HG03280 (cell line): ENCODE measurements at regions not wholly inside any gene's neighbourhood (a gene's known extent, or its start where the extent isn't known, plus 50 kb on each side); places are given as distances from the start of the nearest gene placed in this dataset.

Experiments
- ATAC-seq: cut with Tn5 transposase; IDR thresholded peaks from one replicate; pipeline ENCODE4 v1.9.1; 2021; ENCODE audit warnings: mild to moderate bottlenecking, moderate library complexity; ENCODE audit not compliant: unreplicated experiment

- no peak for ATAC-seq
Observed at GRCh38 chr14:53810221-53810620, 146.4 kb downstream of the BMP4 start.

- ATAC-seq: no peak
Observed at GRCh38 chr14:53808042-53808441, 148.6 kb downstream of the BMP4 start.

DNA sequence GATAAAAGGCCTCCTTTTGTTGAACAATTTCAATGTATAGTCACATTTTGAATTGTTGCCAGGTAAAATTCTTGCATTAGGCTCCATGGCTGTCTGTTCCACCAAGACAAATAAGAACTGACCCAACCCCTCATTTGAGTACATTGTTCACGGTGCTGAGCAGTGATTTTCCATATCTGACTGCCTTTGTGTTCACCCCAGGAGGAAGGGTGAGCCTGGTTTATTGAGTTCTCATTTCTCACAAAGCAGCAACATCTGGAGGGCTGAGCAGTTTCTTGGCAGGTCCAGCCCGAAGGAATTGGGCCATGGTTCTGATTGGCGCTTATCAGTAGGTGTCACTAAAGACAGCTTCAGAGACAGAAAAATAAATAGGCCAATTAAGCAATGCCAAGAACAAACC lies 149.1 kb downstream of the BMP4 start:
- no peak for ATAC-seq

DNA sequence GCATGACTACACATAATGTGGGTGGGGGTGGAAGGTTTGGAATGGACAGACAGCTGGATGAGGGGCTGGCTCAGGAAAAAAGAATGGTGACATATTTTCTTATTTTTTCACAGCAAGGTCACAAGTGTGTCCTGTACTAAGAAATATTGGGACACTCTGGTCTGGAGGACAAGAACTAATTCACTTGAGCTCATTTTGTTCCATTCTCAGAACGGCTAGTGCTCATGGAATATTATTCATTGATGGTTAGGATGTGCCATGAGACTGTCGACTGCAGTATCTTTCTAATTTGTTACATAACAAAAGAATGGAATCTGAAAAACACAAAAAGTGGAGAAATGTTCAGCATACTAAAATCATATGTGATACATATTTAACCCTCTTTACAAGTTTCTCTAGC lies 149.5 kb downstream of the BMP4 start:
- ATAC-seq: no peak

GRCh38 chr14:53796734-53797133 lies 159.9 kb downstream of the BMP4 start:
- no peak for ATAC-seq

GRCh38 chr14:53793790-53794505 lies 162.7 kb downstream of the BMP4 start:
- no peak for ATAC-seq

DNA sequence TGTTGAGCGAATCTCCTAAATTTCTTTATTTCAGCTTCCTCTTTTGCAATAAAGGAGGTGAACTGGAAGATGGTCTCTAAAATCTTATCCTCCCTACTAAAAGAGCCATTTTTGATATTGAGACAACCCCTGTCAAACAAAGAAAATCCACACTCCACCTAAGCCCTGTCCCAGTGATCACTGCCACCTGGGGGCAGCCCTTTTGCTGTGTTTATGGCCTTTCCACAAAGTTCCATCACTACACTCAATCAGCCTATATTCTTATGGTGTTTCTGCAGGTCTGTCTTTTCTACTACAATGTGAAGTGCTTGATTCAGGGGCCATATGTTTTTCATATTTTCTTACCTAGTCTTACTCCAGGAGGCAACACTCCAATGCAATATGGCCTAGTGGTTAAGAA lies 163.7 kb downstream of the BMP4 start:
- no peak for ATAC-seq

DNA sequence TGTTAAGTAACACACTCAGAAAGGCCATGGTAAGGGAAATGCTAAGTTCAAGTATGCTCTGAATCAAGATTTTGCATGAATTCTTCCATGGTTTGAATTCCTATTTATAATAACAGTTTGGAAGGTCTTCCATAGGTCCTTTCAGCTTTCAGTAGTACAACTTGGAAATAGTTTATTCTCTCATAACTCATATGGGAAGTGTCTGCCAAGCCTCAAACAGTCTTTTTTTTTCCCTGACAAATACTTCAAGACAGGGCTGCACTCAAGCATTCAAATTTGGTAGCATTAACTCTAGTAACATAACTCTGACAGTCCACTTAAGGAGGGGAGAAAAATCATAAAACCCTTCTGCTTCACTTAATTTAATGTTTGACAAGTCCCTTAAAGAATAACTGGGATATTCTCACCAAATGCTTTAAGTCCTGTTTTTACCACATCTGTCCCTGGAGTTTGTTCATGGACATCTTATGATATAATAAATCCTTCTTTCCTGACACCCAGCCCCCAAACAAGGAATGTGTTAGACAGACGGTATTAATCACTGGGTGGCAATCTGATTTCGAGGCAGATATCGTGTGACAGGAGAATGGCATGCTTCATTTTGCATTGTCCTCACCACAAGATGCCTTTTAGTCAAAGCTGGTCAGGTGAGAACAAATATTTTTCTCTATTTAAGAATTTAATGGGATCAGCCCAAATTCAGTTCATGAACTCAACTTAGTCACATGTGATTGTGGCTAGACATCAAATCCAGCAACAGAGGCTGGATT lies 165.7 kb downstream of the BMP4 start:
- no peak for ATAC-seq

GRCh38 chr14:53788566-53788965 lies 168.1 kb downstream of the BMP4 start:
- ATAC-seq: no peak

DNA sequence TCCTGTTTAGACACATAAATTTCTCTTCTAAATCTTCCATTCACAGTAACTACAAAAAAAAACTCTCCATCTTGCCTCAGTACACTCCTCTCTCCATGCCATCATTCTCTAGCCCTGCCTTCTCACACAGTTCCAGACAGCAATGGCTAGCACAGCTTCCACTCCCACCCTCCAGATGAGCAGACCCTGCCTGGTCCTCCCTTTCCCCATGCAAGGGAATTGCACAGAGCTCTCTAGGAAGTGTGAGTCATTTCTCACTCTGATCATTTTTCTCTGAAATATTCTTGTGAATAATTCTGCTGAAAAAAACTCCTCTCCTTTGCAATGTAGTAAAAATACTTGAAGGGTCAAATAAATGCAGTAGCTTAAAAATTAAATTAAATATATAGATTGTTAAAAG lies 170.6 kb downstream of the BMP4 start:
- ATAC-seq: no peak

GRCh38 chr14:53784688-53785087 lies 171.9 kb downstream of the BMP4 start:
- ATAC-seq: no peak

GRCh38 chr14:53783256-53783655 lies 173.4 kb downstream of the BMP4 start:
- no peak for ATAC-seq

GRCh38 chr14:53780051-53780555 lies 176.5 kb downstream of the BMP4 start:
- no peak for ATAC-seq

- ATAC-seq: no peak
Observed at GRCh38 chr14:53779301-53779700, 177.3 kb downstream of the BMP4 start.

DNA sequence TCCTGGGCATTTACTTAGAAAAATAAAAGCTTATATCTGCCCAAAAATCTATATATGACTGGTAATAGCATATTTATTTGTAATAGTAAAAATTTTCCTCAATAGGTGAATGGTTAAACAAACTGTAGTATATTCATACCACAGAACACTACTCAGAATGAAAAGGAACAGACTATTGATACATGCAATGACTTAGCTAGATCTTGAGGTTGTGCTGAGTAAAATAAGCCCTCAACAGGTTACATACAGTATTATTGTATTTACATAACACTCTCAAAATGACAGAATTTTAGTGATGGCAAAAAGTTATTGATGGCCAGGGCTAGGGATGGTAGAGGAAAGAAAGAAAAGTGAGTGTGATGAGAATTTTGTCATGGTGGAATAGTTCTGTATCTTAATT lies 178.4 kb downstream of the BMP4 start:
- ATAC-seq: no peak

GRCh38 chr14:53772936-53773335 lies 183.7 kb downstream of the BMP4 start:
- no peak for ATAC-seq

DNA sequence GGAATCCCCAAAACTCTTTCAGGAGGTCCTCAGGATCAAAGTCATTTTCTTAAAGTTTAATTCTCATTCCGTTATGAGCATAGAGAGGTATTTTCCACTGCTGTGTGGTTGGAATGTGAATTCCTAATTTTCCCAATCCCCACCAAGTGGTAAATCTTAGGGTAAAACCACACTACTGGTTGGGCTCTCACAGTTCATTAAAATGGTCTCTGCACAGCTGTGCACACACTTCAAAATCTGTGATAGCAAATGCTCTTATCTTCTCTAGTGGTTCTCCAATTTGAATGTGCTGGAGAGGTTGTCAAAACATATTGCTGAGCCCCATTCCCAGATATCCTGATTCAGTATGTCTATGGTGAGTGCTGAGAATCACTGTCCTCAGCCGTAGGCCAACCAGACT lies 189.1 kb downstream of the BMP4 start:
- ATAC-seq: no peak

- ATAC-seq: no peak
Observed at GRCh38 chr14:53766601-53767000, 190.0 kb downstream of the BMP4 start.

GRCh38 chr14:53766106-53766505 lies 190.5 kb downstream of the BMP4 start:
- ATAC-seq: no peak

DNA sequence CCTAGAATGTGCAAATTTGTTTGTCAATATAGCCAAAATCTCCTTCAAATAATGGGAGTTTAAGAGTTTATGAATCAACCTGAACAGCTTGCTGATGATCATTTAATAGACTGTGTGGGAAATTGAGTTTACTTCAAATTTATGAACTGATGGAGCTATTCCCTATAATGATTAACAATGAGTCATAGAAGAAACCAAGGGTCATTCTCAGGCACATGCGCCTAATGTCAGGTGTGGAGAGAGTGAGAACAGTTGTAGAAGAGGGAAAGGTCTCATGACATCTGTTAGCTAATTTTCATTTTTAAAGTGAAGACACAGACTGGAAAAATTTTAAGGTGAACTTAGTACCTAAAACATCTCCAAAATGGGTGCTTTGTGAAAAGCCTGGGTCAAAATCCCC lies 191.8 kb downstream of the BMP4 start:
- ATAC-seq: no peak

GRCh38 chr14:53758141-53758540 lies 198.5 kb downstream of the BMP4 start:
- no peak for ATAC-seq

GRCh38 chr14:53757732-53758131 lies 198.9 kb downstream of the BMP4 start:
- ATAC-seq: no peak
